ENCODE measurements at regions not wholly inside any gene's neighbourhood (a gene's known extent, or its start where the extent isn't known, plus 50 kb on each side); places are given as distances from the start of the nearest gene placed in this dataset.

- TF ChIP-seq CTCF (IDR thresholded peaks at IDR 0.05) (no peak), AFF4 (CRISPR knock-in tag; IDR thresholded peaks at IDR 0.05; ENCODE audit: borderline replicate concordance) (no peak), SP1 (CRISPR knock-in tag; conservative IDR thresholded peaks at IDR 0.05) (no peak), E2F5 (CRISPR knock-in tag; IDR thresholded peaks at IDR 0.05) (no peak), NR3C1 (CRISPR knock-in tag; conservative IDR thresholded peaks at IDR 0.05; ENCODE audit: low read depth) (no peak), JUN (CRISPR knock-in tag; IDR thresholded peaks at IDR 0.05) (no peak), ESRRA (CRISPR knock-in tag; IDR thresholded peaks at IDR 0.05; ENCODE audit: borderline replicate concordance) (no peak), NFYB (CRISPR knock-in tag; conservative IDR thresholded peaks at IDR 0.05; ENCODE audit: low read depth) (no peak), FOXP1 (CRISPR knock-in tag; IDR thresholded peaks at IDR 0.05; ENCODE audit: borderline replicate concordance) (no peak)
Observed at GRCh38 chr1:68615312-68615711, 118.4 kb upstream of the DEPDC1 start.

Data from WTC11 (cell line).